K562 (cell line): ENCODE measurements at regions not wholly inside any gene's neighbourhood (a gene's known extent, or its start where the extent isn't known, plus 50 kb on each side); places are given as distances from the start of the nearest gene placed in this dataset.
A peak's percentile ranks its signal among the peaks of the same experiment; 100 is the strongest.

ENCODE experiments used
- CHD4 ChIP-seq: fragments of 200-600 bp; sonication (generic); IDR thresholded peaks from 3 replicates; pipeline ENCODE4 v1.6.1; 2012; ENCODE audit warnings: low read depth, mild to moderate bottlenecking, mixed read lengths, low read length, inconsistent platforms; ENCODE audit not compliant: insufficient read depth, insufficient replicate concordance, poor library complexity, severe bottlenecking
- COPS2 ChIP-seq: fragments of 450-650 bp; conservative IDR thresholded peaks from 2 replicates; pipeline ENCODE4 v1.6.1; 2016; ENCODE audit warnings: mild to moderate bottlenecking, moderate library complexity
- CREBBP ChIP-seq: IDR thresholded peaks from one replicate; pipeline ENCODE4 v1.6.1; 2012; ENCODE audit warnings: low read depth, mild to moderate bottlenecking, control low read depth, inconsistent platforms, low read length
- ETV6 ChIP-seq, 3 experiments: fragments of 150-350 bp in 1 of 3; sonication (generic) in 1 of 3; formaldehyde crosslinking in 1 of 3; IDR thresholded peaks; 2 replicates each; pipeline versions ENCODE4 v1.6.1 to v1.8.0; 2014 to 2022; ENCODE audit warnings: borderline replicate concordance in 2 of 3, low read depth in 2 of 3, antibody characterized with exemption in 1 of 3, low read length in 1 of 3, mild to moderate bottlenecking in 1 of 3, missing genetic modification reagents in 1 of 3
- FOXJ3 ChIP-seq: sonication (generic); formaldehyde crosslinking; IDR thresholded peaks from 2 replicates; pipeline ENCODE4 v1.4.0; 2020; ENCODE audit warnings: mild to moderate bottlenecking, missing genetic modification reagents
- HNRNPLL ChIP-seq: fragments of 200-400 bp; formaldehyde crosslinking; IDR thresholded peaks from 2 replicates; pipeline ENCODE4 v1.6.1; 2017; ENCODE audit warnings: low read length, low read depth, mild to moderate bottlenecking; ENCODE audit not compliant: poor library complexity, severe bottlenecking
- KLF1 ChIP-seq: fragments of 450-650 bp; IDR thresholded peaks from 2 replicates; pipeline ENCODE4 v1.6.1; 2016; ENCODE audit warnings: missing genetic modification characterization, missing compliant biosample characterization
- MCM7 ChIP-seq, 2 experiments: fragments of 450-650 bp; IDR thresholded peaks; 2 replicates each; pipeline ENCODE4 v1.6.1; 2016 to 2018
- NR1H2 ChIP-seq: sonication (generic); formaldehyde crosslinking; IDR thresholded peaks from 2 replicates; pipeline ENCODE4 v1.4.0; 2020; ENCODE audit warnings: mild to moderate bottlenecking, missing genetic modification reagents
- NRF1 ChIP-seq, 2 experiments: fragments of 450-650 bp; IDR thresholded peaks in 1 of 2; conservative IDR thresholded peaks in 1 of 2; 2 replicates each; pipeline ENCODE4 v1.6.1; 2014; ENCODE audit warnings: mild to moderate bottlenecking in 2 of 2
- SIN3B ChIP-seq: fragments of 450-650 bp; IDR thresholded peaks from 2 replicates; pipeline ENCODE4 v1.6.1; 2017; ENCODE audit warnings: low read depth, mild to moderate bottlenecking, moderate library complexity
- SMARCE1 ChIP-seq: fragments of 450-650 bp; IDR thresholded peaks from 2 replicates; pipeline ENCODE4 v1.7.1; 2016; ENCODE audit warnings: mild to moderate bottlenecking
- XRCC3 ChIP-seq: fragments of 450-650 bp; IDR thresholded peaks from 2 replicates; pipeline ENCODE4 v1.6.1; 2017; ENCODE audit warnings: mild to moderate bottlenecking, moderate library complexity
- ZBTB9 ChIP-seq: fragments of 450-650 bp; formaldehyde crosslinking; IDR thresholded peaks from 2 replicates; pipeline ENCODE4 v1.4.0; 2020; ENCODE audit warnings: mild to moderate bottlenecking, moderate library complexity
- ZEB2 ChIP-seq: fragments of 450-650 bp; IDR thresholded peaks from 2 replicates; pipeline ENCODE4 v1.6.1; 2016
- ZKSCAN8 ChIP-seq: fragments of 200-800 bp; sonication (Bioruptor generic); IDR thresholded peaks from 2 replicates; pipeline ENCODE4 v1.6.1; 2016; ENCODE audit warnings: missing genetic modification characterization, missing compliant biosample characterization
- ZNF24 ChIP-seq: fragments of 450-650 bp; IDR thresholded peaks from 2 replicates; pipeline ENCODE4 v1.6.1; 2016
- ZNF282 ChIP-seq: sonication (generic); formaldehyde crosslinking; IDR thresholded peaks from 2 replicates; pipeline ENCODE4 v1.8.1; 2023; ENCODE audit warnings: missing genetic modification reagents
- ZNF384 ChIP-seq: IDR thresholded peaks from 2 replicates; pipeline ENCODE4 v1.6.1; 2012; ENCODE audit warnings: low read depth, low read length, improper control_type of control experiment
- ZNF717 ChIP-seq: fragments of 250-450 bp; sonication (Bioruptor Pico); IDR thresholded peaks from 2 replicates; pipeline ENCODE4 v1.5.0; 2021
- TF ChIP-seq, protein P1 (sequence below): fragments of 450-650 bp; IDR thresholded peaks from 2 replicates; pipeline ENCODE4 v1.6.1; 2018; ENCODE audit not compliant: partially characterized antibody
- TF ChIP-seq, protein P2 (sequence below): fragments of 250-450 bp; sonication (Bioruptor Pico); IDR thresholded peaks from 2 replicates; pipeline ENCODE4 v1.4.0; 2020
- TF ChIP-seq, protein P3 (sequence below): sonication (generic); formaldehyde crosslinking; IDR thresholded peaks from 2 replicates; pipeline ENCODE4 v1.8.0; 2023; ENCODE audit warnings: mild to moderate bottlenecking, missing genetic modification reagents

- TF ChIP-seq CREBBP (no peak), ETV6 (IDR thresholded peaks at IDR 0.05; ENCODE audit: borderline replicate concordance in 1 of 2, low read depth in 2 of 2, low read length in 1 of 2) (no peak), ETV6 (CRISPR knock-in tag; IDR thresholded peaks at IDR 0.05; ENCODE audit: borderline replicate concordance) (no peak), MCM7 (IDR thresholded peaks at IDR 0.05) (no peak), FOXJ3 (CRISPR knock-in tag) (no peak), ZNF717 (CRISPR knock-in tag) (0 out of 2 replicates have a peak, but pooled peaks have one; percentile 55), NRF1 (conservative IDR thresholded peaks at IDR 0.05 in 1 of 2, IDR thresholded peaks at IDR 0.05 in 1 of 2) (no peak), HNRNPLL (no peak), SMARCE1 (no peak; the same call in 1 of the 2 replicates), ZBTB9 (CRISPR knock-in tag) (0 out of 2 replicates have a peak, but pooled peaks have one; percentile 29), ZKSCAN8 (CRISPR knock-in tag) (no peak; the same call in 1 of the 2 replicates), XRCC3 (no peak), NR1H2 (CRISPR knock-in tag) (no peak), COPS2 (no peak), ZEB2 (peak; percentile 55), KLF1 (tag) (no peak), ZNF282 (CRISPR knock-in tag) (no peak), ZNF384 (no peak), SIN3B (no peak), CHD4 (no peak), ZNF24 (0 out of 2 replicates have a peak, but pooled peaks have one; percentile 4)
- TF ChIP-seq, protein P1, sequence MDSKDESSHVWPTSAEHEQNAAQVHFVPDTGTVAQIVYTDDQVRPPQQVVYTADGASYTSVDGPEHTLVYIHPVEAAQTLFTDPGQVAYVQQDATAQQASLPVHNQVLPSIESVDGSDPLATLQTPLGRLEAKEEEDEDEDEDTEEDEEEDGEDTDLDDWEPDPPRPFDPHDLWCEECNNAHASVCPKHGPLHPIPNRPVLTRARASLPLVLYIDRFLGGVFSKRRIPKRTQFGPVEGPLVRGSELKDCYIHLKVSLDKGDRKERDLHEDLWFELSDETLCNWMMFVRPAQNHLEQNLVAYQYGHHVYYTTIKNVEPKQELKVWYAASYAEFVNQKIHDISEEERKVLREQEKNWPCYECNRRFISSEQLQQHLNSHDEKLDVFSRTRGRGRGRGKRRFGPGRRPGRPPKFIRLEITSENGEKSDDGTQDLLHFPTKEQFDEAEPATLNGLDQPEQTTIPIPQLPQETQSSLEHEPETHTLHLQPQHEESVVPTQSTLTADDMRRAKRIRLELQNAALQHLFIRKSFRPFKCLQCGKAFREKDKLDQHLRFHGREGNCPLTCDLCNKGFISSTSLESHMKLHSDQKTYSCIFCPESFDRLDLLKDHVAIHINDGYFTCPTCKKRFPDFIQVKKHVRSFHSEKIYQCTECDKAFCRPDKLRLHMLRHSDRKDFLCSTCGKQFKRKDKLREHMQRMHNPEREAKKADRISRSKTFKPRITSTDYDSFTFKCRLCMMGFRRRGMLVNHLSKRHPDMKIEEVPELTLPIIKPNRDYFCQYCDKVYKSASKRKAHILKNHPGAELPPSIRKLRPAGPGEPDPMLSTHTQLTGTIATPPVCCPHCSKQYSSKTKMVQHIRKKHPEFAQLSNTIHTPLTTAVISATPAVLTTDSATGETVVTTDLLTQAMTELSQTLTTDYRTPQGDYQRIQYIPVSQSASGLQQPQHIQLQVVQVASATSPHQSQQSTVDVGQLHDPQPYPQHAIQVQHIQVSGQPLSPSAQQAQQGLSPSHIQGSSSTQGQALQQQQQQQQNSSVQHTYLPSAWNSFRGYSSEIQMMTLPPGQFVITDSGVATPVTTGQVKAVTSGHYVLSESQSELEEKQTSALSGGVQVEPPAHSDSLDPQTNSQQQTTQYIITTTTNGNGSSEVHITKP, result no peak
- TF ChIP-seq, protein P2, sequence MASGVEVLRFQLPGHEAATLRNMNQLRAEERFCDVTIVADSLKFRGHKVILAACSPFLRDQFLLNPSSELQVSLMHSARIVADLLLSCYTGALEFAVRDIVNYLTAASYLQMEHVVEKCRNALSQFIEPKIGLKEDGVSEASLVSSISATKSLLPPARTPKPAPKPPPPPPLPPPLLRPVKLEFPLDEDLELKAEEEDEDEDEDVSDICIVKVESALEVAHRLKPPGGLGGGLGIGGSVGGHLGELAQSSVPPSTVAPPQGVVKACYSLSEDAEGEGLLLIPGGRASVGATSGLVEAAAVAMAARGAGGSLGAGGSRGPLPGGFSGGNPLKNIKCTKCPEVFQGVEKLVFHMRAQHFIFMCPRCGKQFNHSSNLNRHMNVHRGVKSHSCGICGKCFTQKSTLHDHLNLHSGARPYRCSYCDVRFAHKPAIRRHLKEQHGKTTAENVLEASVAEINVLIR, result no peak
- TF ChIP-seq, protein P3, sequence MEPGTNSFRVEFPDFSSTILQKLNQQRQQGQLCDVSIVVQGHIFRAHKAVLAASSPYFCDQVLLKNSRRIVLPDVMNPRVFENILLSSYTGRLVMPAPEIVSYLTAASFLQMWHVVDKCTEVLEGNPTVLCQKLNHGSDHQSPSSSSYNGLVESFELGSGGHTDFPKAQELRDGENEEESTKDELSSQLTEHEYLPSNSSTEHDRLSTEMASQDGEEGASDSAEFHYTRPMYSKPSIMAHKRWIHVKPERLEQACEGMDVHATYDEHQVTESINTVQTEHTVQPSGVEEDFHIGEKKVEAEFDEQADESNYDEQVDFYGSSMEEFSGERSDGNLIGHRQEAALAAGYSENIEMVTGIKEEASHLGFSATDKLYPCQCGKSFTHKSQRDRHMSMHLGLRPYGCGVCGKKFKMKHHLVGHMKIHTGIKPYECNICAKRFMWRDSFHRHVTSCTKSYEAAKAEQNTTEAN (CRISPR knock-in tag), result 0 out of 2 replicates have a peak, but pooled peaks have one; percentile 23
Measured at GRCh38 chr6:27806981-27807440, 105.2 kb downstream of the OR2B2 start (continued).
